Kidney (tissue), 13 donors: ENCODE measurements at regions not wholly inside any gene's neighbourhood (a gene's known extent, or its start where the extent isn't known, plus 50 kb on each side); places are given as distances from the start of the nearest gene placed in this dataset.
"Not testable (repeated sequence)": the region's sequence is repeated elsewhere in the genome, so short reads cannot be mapped to it uniquely, and the experiment has no call there.

ENCODE experiments used
- DNase-seq, 5 donors: peaks; one replicate each; pipeline ENCODE4 v3.0.0-alpha.2; 2013 to 2020
- FAIRE-seq: peaks from 2 replicates; lab custom pipeline; 2012; peaks lifted over from hg19 to GRCh38; lab: Jason Lieb, UNC
- H3K27ac ChIP-seq, 2 donors: one replicate each; pipeline ENCODE4 v1.7.0; 2013; ENCODE audit warnings: low read depth in 2 of 2, low read length in 2 of 2, inconsistent platforms in 1 of 2
- H3K27me3 ChIP-seq: one replicate; pipeline ENCODE4 v1.7.1; 2013; ENCODE audit warnings: low read length, inconsistent platforms; ENCODE audit not compliant: control insufficient read depth, insufficient read depth
- H3K36me3 ChIP-seq, 3 donors: one replicate each; pipeline versions ENCODE4 v1.7.0 to v1.7.1; 2013; ENCODE audit warnings: low read length in 3 of 3, control low read depth in 1 of 3, inconsistent platforms in 1 of 3; ENCODE audit not compliant: insufficient read depth in 3 of 3, control insufficient read depth in 2 of 3
- H3K4me1 ChIP-seq, 3 donors: one replicate each; pipeline versions ENCODE4 v1.7.0 to v1.7.1; 2013; ENCODE audit warnings: low read length in 3 of 3, inconsistent platforms in 1 of 3, low read depth in 1 of 3; ENCODE audit not compliant: control insufficient read depth in 2 of 3, insufficient read depth in 2 of 3
- H3K4me3 ChIP-seq, 3 donors: one replicate each; pipeline versions ENCODE4 v1.7.0 to v1.8.1; 2013; ENCODE audit warnings: low read length in 3 of 3, control low read depth in 1 of 3, inconsistent platforms in 1 of 3
- H3K9ac ChIP-seq, 3 donors: one replicate each; pipeline versions ENCODE4 v1.7.0 to v1.7.1; 2013; ENCODE audit warnings: low read length in 3 of 3, control low read depth in 1 of 3, inconsistent platforms in 1 of 3
- H3K9me3 ChIP-seq, 3 donors: one replicate each; pipeline versions ENCODE4 v1.7.0 to v1.7.1; 2013; ENCODE audit warnings: low read length in 3 of 3, control low read depth in 1 of 3, inconsistent platforms in 1 of 3; ENCODE audit not compliant: control insufficient read depth in 2 of 3, insufficient read depth in 1 of 3
- intact Hi-C: fragments of 100-400 bp; cut with DNase I; formaldehyde crosslinking; loops from one replicate; pipeline ENCODE4 v1.11.1; 2022
- TF ChIP-seq, protein P1 (sequence below): IDR thresholded peaks from 3 replicates; pipeline ENCODE4 v1.5.1; 2012; ENCODE audit warnings: mild to moderate bottlenecking, moderate library complexity, borderline replicate concordance; ENCODE audit not compliant: insufficient read depth; ENCODE audit errors: extremely low read depth
- donor health status: control.
- donor health status: control.
- donor health status: control.
- donor health status: control.
- donor health status: control.
- donor health status: DM: yes; HTN: yes; CAD: no.
- donor health status: Normal renal cell carcinoma (clear cell type).

DNA sequence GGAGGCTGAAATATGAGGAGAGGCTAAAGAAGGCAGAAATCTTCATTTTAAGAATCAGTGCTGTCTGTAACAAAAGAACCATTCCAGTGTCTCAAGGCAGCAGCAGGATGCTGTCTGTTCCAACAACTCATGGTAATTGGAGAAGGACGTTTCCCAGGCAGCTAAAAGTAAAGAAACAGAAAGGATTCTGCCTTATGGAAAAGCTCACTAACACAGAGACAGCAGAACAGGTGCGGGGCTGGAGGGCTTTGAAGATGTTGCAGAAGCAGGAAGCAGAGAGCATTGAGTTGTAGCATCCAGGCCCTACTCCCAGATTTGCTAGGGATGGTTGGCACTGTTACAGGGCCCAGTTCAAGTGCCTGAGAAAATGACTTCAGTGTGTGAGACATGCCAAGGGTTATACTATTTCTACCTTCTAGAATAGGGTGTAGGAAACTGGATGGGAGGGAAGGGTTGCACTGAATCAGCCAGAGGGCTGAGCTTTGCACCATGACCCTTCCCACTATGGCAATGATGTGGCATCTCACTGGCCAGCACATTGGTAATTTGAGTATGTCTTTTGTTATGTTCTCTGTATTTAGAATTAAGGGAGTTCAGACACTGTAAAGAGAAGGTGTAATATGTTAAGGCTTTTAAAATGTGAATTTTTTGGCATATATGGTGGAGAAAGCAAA lies 160.0 kb upstream of the FBXO33 start:
- Histone ChIP-seq H3K9ac (no peak overlapping the region), H3K27me3 (no peaks in the 10 kb centered on the region), H3K36me3 (no peaks in the 10 kb centered on the region), H3K4me1 (no peaks in the 10 kb centered on the region), H3K4me3 (no peak overlapping the region), H3K27ac (no peak overlapping the region), H3K9me3 (no peaks in the 10 kb centered on the region)
- DNase-seq (peak in 4 of 5 donors; percentile 8 to 76 (median 51)), FAIRE-seq (no peak)
- intact Hi-C loops, result no loop called here
- TF ChIP-seq, protein P1, sequence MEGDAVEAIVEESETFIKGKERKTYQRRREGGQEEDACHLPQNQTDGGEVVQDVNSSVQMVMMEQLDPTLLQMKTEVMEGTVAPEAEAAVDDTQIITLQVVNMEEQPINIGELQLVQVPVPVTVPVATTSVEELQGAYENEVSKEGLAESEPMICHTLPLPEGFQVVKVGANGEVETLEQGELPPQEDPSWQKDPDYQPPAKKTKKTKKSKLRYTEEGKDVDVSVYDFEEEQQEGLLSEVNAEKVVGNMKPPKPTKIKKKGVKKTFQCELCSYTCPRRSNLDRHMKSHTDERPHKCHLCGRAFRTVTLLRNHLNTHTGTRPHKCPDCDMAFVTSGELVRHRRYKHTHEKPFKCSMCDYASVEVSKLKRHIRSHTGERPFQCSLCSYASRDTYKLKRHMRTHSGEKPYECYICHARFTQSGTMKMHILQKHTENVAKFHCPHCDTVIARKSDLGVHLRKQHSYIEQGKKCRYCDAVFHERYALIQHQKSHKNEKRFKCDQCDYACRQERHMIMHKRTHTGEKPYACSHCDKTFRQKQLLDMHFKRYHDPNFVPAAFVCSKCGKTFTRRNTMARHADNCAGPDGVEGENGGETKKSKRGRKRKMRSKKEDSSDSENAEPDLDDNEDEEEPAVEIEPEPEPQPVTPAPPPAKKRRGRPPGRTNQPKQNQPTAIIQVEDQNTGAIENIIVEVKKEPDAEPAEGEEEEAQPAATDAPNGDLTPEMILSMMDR, result no peak

DNA sequence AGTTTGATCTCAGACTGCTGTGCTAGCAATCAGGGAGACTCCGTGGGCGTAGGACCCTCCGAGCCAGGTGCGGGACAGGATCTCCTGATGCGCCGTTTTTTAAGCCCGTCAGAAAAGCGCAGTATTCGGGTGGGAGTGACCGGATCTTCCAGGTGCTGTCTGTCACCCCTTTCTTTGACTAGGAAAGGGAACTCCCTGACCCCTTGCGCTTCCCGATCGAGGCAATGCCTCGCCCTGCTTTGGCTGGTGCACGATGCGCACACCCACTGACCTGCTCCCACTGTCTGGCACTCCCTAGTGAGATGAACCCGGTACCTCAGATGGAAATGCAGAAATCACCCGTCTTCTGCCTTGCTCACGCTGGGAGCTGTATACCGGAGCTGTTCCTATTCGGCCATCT lies 157.6 kb upstream of the FBXO33 start:
- H3K27ac ChIP-seq, FAIRE-seq, H3K9ac ChIP-seq, H3K9me3 ChIP-seq, H3K4me3 ChIP-seq, H3K36me3 ChIP-seq, H3K27me3 ChIP-seq, H3K4me1 ChIP-seq, intact Hi-C loops: not testable (repeated sequence)
- DNase-seq, result peak in 1 of 5 donors; percentile 24

DNA sequence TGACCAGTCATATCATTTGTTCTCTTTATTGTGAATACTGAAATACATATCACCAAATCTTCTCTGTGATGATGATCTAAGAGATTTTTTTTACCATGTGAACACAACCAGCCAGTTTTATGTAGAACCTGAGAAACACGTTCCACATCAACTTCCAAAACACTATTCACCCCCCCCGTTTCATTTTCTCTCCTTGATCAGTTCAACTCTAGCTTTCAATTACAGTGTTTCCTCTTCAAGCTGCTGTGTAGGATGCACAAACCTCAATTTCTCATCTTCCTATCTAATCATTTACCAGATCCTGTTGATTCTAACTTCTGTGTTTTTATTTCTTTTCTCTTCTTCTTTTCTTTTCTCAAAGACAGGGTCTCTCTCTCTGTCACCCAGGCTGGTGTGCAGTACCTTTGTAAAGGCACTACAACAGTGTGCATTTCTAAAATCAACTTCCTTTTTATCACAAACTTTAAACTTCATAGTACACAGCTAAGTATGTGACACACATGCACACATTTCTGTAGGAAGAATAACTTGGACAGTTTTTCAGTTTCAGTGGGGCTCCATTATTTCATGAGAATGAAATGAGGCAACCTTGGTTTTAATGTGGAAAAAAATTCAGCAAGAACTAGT lies 149.9 kb upstream of the FBXO33 start:
- Histone ChIP-seq H3K4me1 (no peaks in the 10 kb centered on the region), H3K4me3 (no peak overlapping the region), H3K27me3 (no peaks in the 10 kb centered on the region), H3K36me3 (no peaks in the 10 kb centered on the region), H3K9ac (no peak overlapping the region), H3K9me3 (no peaks in the 10 kb centered on the region), H3K27ac (no peak overlapping the region)
- no peak for DNase-seq
- FAIRE-seq, result no peak
- intact Hi-C loops, result no loop called here
- TF ChIP-seq, protein P1, result no peak

DNA sequence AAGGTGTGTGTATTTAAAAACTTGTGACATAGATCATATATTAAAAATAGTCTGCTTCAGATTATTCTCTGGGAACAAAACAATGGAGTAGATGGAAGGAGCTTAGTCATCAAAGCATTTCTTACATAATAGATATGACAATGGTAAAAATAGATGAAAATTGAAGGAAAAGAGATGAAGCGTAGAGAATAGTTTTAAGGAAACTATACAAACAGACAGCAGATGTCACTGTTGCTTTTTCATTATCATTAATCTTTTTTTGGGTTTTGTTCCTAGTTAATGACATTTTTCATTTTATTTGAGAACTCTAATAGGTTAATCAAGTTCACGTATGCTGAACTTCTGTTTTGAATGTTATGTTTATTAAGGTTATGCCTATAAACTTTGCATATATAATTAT lies 149.2 kb upstream of the FBXO33 start:
- FAIRE-seq (peak; percentile 42), DNase-seq (no peak)
- TF ChIP-seq, protein P1, result no peak
- Histone ChIP-seq H3K27ac (no peak overlapping the region), H3K9me3 (no peaks in the 10 kb centered on the region), H3K9ac (no peak overlapping the region), H3K27me3 (no peaks in the 10 kb centered on the region), H3K4me3 (no peak overlapping the region), H3K36me3 (no peaks in the 10 kb centered on the region), H3K4me1 (no peaks in the 10 kb centered on the region)
- intact Hi-C loops, result no loop called here
